H9 (cell line): ENCODE measurements at regions not wholly inside any gene's neighbourhood (a gene's known extent, or its start where the extent isn't known, plus 50 kb on each side); places are given as distances from the start of the nearest gene placed in this dataset.

Experiments used
- DNase-seq: peaks from one replicate; pipeline ENCODE4 v3.0.0-alpha.2; 2017
- H2AFZ ChIP-seq: one replicate; pipeline ENCODE4 v1.6.1; 2013; ENCODE audit warnings: mild to moderate bottlenecking, low read length, control low read depth, moderate library complexity
- H2AK5ac ChIP-seq: 2 replicates; pipeline ENCODE4 v1.6.1; 2013; ENCODE audit warnings: low read length, control low read depth, mixed read lengths; ENCODE audit not compliant: insufficient read length
- H2BK120ac ChIP-seq: one replicate; pipeline ENCODE4 v1.6.1; 2013; ENCODE audit warnings: low read depth, mild to moderate bottlenecking, low read length, control low read depth, inconsistent platforms; ENCODE audit not compliant: poor library complexity, severe bottlenecking
- H2BK12ac ChIP-seq: 2 replicates; pipeline ENCODE4 v1.6.1; 2013; ENCODE audit warnings: low read length, control low read depth, mixed read lengths, low read depth; ENCODE audit not compliant: insufficient read length
- H2BK15ac ChIP-seq: 2 replicates; pipeline ENCODE4 v1.6.1; 2013; ENCODE audit warnings: low read depth, low read length, control low read depth
- H2BK20ac ChIP-seq: one replicate; pipeline ENCODE4 v1.6.1; 2013; ENCODE audit warnings: low read depth, mild to moderate bottlenecking, low read length, control low read depth, inconsistent platforms; ENCODE audit not compliant: poor library complexity, severe bottlenecking
- H2BK5ac ChIP-seq: 2 replicates; pipeline ENCODE4 v1.6.1; 2013; ENCODE audit warnings: low read length, control low read depth, mixed read lengths; ENCODE audit not compliant: insufficient read length
- H3K14ac ChIP-seq: 2 replicates; pipeline ENCODE4 v1.6.1; 2013; ENCODE audit warnings: low read length, control low read depth; ENCODE audit not compliant: insufficient read depth
- H3K18ac ChIP-seq: 2 replicates; pipeline ENCODE4 v1.6.1; 2013; ENCODE audit warnings: low read depth, mild to moderate bottlenecking, mixed read lengths, low read length, control low read depth; ENCODE audit not compliant: insufficient read length
- H3K23ac ChIP-seq: 2 replicates; pipeline ENCODE4 v1.6.1; 2013; ENCODE audit warnings: low read length, control low read depth, mixed read lengths, low read depth; ENCODE audit not compliant: insufficient read length
- H3K23me2 ChIP-seq: 2 replicates; pipeline ENCODE4 v1.6.1; 2013; ENCODE audit warnings: low read depth, mild to moderate bottlenecking, mixed read lengths, low read length, control low read depth; ENCODE audit not compliant: insufficient read length, poor library complexity, severe bottlenecking
- H3K27ac ChIP-seq: 2 replicates; pipeline ENCODE4 v1.5.1; 2013; ENCODE audit warnings: low read length, control low read depth, mixed read lengths, low read depth; ENCODE audit not compliant: insufficient read length
- H3K27me3 ChIP-seq: 2 replicates; pipeline ENCODE4 v1.6.1; 2013; ENCODE audit warnings: low read length, control low read depth, inconsistent platforms; ENCODE audit not compliant: insufficient read depth
- H3K4ac ChIP-seq: 2 replicates; pipeline ENCODE4 v1.6.1; 2013; ENCODE audit warnings: low read depth, mild to moderate bottlenecking, control low read depth, inconsistent platforms, low read length, moderate library complexity
- H3K4me1 ChIP-seq: 2 replicates; pipeline ENCODE4 v1.6.1; 2013; ENCODE audit warnings: low read length, control low read depth, inconsistent platforms; ENCODE audit not compliant: insufficient read depth
- H3K4me2 ChIP-seq: 2 replicates; pipeline ENCODE4 v1.6.1; 2013; ENCODE audit warnings: low read length, control low read depth, mixed read lengths; ENCODE audit not compliant: insufficient read length, insufficient read depth
- H3K56ac ChIP-seq: 2 replicates; pipeline ENCODE4 v1.6.1; 2013; ENCODE audit warnings: low read depth, mild to moderate bottlenecking, mixed read lengths, low read length, control low read depth; ENCODE audit not compliant: insufficient read length
- H3K79me1 ChIP-seq: 2 replicates; pipeline ENCODE4 v1.6.1; 2013; ENCODE audit warnings: low read depth, mild to moderate bottlenecking, moderate library complexity, low read length, control low read depth, inconsistent platforms; ENCODE audit not compliant: insufficient read depth, poor library complexity, severe bottlenecking
- H3K79me2 ChIP-seq: 2 replicates; pipeline ENCODE4 v1.6.1; 2013; ENCODE audit warnings: low read length, control low read depth, inconsistent platforms; ENCODE audit not compliant: insufficient read depth
- H3K9ac ChIP-seq: 2 replicates; pipeline ENCODE4 v1.6.1; 2013; ENCODE audit warnings: low read length, control low read depth, mixed read lengths; ENCODE audit not compliant: insufficient read length; ENCODE audit errors: extremely low read depth
- H3K9me3 ChIP-seq: one replicate; pipeline ENCODE4 v1.6.1; 2013; ENCODE audit warnings: low read depth, low read length, inconsistent platforms; ENCODE audit not compliant: control insufficient read depth
- H3T11ph ChIP-seq: one replicate; pipeline ENCODE4 v1.6.1; 2013; ENCODE audit warnings: mild to moderate bottlenecking, low read length, control low read depth, inconsistent platforms
- H4K20me1 ChIP-seq: one replicate; pipeline ENCODE4 v1.6.1; 2013; ENCODE audit not compliant: control insufficient read depth, insufficient read length, insufficient read depth
- H4K5ac ChIP-seq: 2 replicates; pipeline ENCODE4 v1.6.1; 2013; ENCODE audit warnings: low read depth, mild to moderate bottlenecking, mixed read lengths, low read length, control low read depth; ENCODE audit not compliant: insufficient read length
- H4K8ac ChIP-seq: replicated peaks from 2 replicates; pipeline ENCODE4 v1.6.1; 2013; ENCODE audit warnings: low read length, control low read depth, mixed read lengths, low read depth; ENCODE audit not compliant: insufficient read length
- H4K91ac ChIP-seq: 2 replicates; pipeline ENCODE4 v1.6.1; 2013; ENCODE audit warnings: low read depth, mild to moderate bottlenecking, moderate library complexity, mixed read lengths, low read length, control low read depth; ENCODE audit not compliant: insufficient read length
- H3K27ac Mint-ChIP-seq, 3 experiments: 2 replicates in 2 of 3; 3 replicates in 1 of 3; pipeline ENCODE4 v1.8.0; 2020 to 2021; ENCODE audit warnings: mixed read lengths in 3 of 3, mild to moderate bottlenecking in 1 of 3, moderate library complexity in 1 of 3
- H3K27me3 Mint-ChIP-seq: 2 replicates; pipeline ENCODE4 v1.8.0; 2021; ENCODE audit warnings: low read depth, mild to moderate bottlenecking, moderate library complexity, mixed read lengths
- H3K36me3 Mint-ChIP-seq, 3 experiments: 2 replicates in 2 of 3; 3 replicates in 1 of 3; pipeline ENCODE4 v1.8.0; 2020 to 2021; ENCODE audit warnings: low read depth in 3 of 3, mixed read lengths in 3 of 3; ENCODE audit not compliant: insufficient read depth in 1 of 3
- H3K4me1 Mint-ChIP-seq, 2 experiments: 2 replicates each; pipeline ENCODE4 v1.8.0; 2020; ENCODE audit warnings: mixed read lengths in 2 of 2
- H3K4me3 Mint-ChIP-seq, 2 experiments: 2 replicates in 1 of 2; 3 replicates in 1 of 2; pipeline ENCODE4 v1.8.0; 2020 to 2021; ENCODE audit warnings: mild to moderate bottlenecking in 2 of 2, mixed read lengths in 2 of 2, moderate library complexity in 1 of 2
- H3K9me3 Mint-ChIP-seq, 2 experiments: 2 replicates in 1 of 2; 3 replicates in 1 of 2; pipeline ENCODE4 v1.8.0; 2020; ENCODE audit warnings: mild to moderate bottlenecking in 2 of 2, mixed read lengths in 2 of 2, moderate library complexity in 1 of 2
- TF ChIP-seq, protein P1 (sequence below): fragments of 200-600 bp; sonication (generic); conservative IDR thresholded peaks from 3 replicates; pipeline ENCODE4 v1.8.0; 2021; ENCODE audit warnings: antibody characterized with exemption, mild to moderate bottlenecking

- Histone ChIP-seq H2BK12ac (no peak overlapping the region), H3K27ac (no peak overlapping the region), H2BK120ac (no peak overlapping the region), H3K56ac (no peak overlapping the region), H3K9me3 (no peaks in the 10 kb centered on the region), H2BK5ac (no peak overlapping the region), H3K79me1 (no peaks in the 10 kb centered on the region), H2AFZ (no peak overlapping the region), H3K18ac (no peak overlapping the region), H3K27me3 (no peaks in the 10 kb centered on the region), H2AK5ac (no peak overlapping the region), H3K4me2 (no peak overlapping the region), H3K23me2 (no peaks in the 10 kb centered on the region), H3K9ac (no peak overlapping the region), H3K23ac (no peak overlapping the region), H4K20me1 (no peaks in the 10 kb centered on the region), H2BK20ac (no peak overlapping the region), H3K4me1 (no peaks in the 10 kb centered on the region), H3K4ac (no peak overlapping the region), H4K5ac (no peak overlapping the region), H3K14ac (no peak overlapping the region), H4K91ac (no peak overlapping the region), H3K79me2 (no peaks in the 10 kb centered on the region), H4K8ac (no peak overlapping the region), H3T11ph (no peak overlapping the region), H2BK15ac (no peak overlapping the region)
- no peak for DNase-seq
- Mint-ChIP-seq H3K27ac (no peak overlapping the region), H3K4me1 (no peaks in the 10 kb centered on the region), H3K36me3 (no peaks in the 10 kb centered on the region), H3K9me3 (no peaks in the 10 kb centered on the region), H3K27me3 (no peaks in the 10 kb centered on the region; the same call in 1 of the 2 replicates), H3K4me3 (no peak overlapping the region)
- TF ChIP-seq, protein P1, sequence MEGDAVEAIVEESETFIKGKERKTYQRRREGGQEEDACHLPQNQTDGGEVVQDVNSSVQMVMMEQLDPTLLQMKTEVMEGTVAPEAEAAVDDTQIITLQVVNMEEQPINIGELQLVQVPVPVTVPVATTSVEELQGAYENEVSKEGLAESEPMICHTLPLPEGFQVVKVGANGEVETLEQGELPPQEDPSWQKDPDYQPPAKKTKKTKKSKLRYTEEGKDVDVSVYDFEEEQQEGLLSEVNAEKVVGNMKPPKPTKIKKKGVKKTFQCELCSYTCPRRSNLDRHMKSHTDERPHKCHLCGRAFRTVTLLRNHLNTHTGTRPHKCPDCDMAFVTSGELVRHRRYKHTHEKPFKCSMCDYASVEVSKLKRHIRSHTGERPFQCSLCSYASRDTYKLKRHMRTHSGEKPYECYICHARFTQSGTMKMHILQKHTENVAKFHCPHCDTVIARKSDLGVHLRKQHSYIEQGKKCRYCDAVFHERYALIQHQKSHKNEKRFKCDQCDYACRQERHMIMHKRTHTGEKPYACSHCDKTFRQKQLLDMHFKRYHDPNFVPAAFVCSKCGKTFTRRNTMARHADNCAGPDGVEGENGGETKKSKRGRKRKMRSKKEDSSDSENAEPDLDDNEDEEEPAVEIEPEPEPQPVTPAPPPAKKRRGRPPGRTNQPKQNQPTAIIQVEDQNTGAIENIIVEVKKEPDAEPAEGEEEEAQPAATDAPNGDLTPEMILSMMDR, result no peak
These were observed 128.9 kb downstream of the MAD2L1 start for GRCh38 chr4:119937746-119938145.
